Aorta (tissue), 5 donors: ENCODE measurements at regions not wholly inside any gene's neighbourhood (a gene's known extent, or its start where the extent isn't known, plus 50 kb on each side); places are given as distances from the start of the nearest gene placed in this dataset.
A peak's percentile ranks its signal among the peaks of the same experiment; 100 is the strongest.

Source experiments
- ATAC-seq: fragments of 200-7000 bp; cut with Tn5 transposase; one replicate; pipeline ENCODE4 v1.9.1; 2022; ENCODE audit warnings: moderate library complexity; ENCODE audit not compliant: low FRiP score
- DNase-seq, 2 donors: peaks; one replicate each; pipeline ENCODE4 v3.0.0-alpha.2; 2020
- H3K27ac ChIP-seq, 2 donors: one replicate each; pipeline ENCODE4 v1.5.1; 2013; ENCODE audit warnings: low read length in 2 of 2, mild to moderate bottlenecking in 2 of 2, moderate library complexity in 2 of 2, control low read depth in 1 of 2, inconsistent platforms in 1 of 2, low read depth in 1 of 2
- H3K27me3 ChIP-seq, 2 donors: one replicate each; pipeline ENCODE4 v1.6.1; 2013; ENCODE audit warnings: control low read depth in 1 of 2, low read length in 1 of 2, mild to moderate bottlenecking in 1 of 2, moderate library complexity in 1 of 2; ENCODE audit not compliant: insufficient read depth in 2 of 2, control insufficient read depth in 1 of 2
- H3K36me3 ChIP-seq, 2 donors: one replicate each; pipeline ENCODE4 v1.6.1; 2013; ENCODE audit warnings: control low read depth in 1 of 2, low read length in 1 of 2, mild to moderate bottlenecking in 1 of 2; ENCODE audit not compliant: insufficient read depth in 2 of 2, control insufficient read depth in 1 of 2
- H3K4me1 ChIP-seq, 2 donors: one replicate each; pipeline ENCODE4 v1.6.1; 2013; ENCODE audit warnings: low read length in 2 of 2, control low read depth in 1 of 2, mild to moderate bottlenecking in 1 of 2, moderate library complexity in 1 of 2; ENCODE audit not compliant: insufficient read depth in 2 of 2, control insufficient read depth in 1 of 2
- H3K4me3 ChIP-seq, 2 donors: one replicate each; pipeline ENCODE4 v1.5.1; 2013; ENCODE audit warnings: low read length in 2 of 2, control low read depth in 1 of 2, mild to moderate bottlenecking in 1 of 2
- H3K9me3 ChIP-seq: one replicate; pipeline ENCODE4 v1.6.1; 2013; ENCODE audit warnings: mild to moderate bottlenecking, low read length; ENCODE audit not compliant: control insufficient read depth
- WGBS, 2 donors: extraction: QIAGEN DNeasy Blood & Tissue Kit; methylation state at CpG; one replicate each; pipeline ENCODE4 v1.1.7; 2013; 5-methylcytosine and 5-hydroxymethylcytosine counted together
- intact Hi-C, 2 donors: fragments of 100-400 bp; cut with DNase I; formaldehyde crosslinking; loops; one replicate each; pipeline versions ENCODE4 v1.14.2 to v1.15.0; 2022
- donor health status: healthy with polysubstance abuse.
- donor health status: Bipolar disorder and iron deficiency.
- donor health status: DM: no; HTN: no; CAD: no.
- donor health status: DM: no; HTN: no; CAD: no.
- donor health status: DM: yes; HTN: yes; CAD: no.

DNA sequence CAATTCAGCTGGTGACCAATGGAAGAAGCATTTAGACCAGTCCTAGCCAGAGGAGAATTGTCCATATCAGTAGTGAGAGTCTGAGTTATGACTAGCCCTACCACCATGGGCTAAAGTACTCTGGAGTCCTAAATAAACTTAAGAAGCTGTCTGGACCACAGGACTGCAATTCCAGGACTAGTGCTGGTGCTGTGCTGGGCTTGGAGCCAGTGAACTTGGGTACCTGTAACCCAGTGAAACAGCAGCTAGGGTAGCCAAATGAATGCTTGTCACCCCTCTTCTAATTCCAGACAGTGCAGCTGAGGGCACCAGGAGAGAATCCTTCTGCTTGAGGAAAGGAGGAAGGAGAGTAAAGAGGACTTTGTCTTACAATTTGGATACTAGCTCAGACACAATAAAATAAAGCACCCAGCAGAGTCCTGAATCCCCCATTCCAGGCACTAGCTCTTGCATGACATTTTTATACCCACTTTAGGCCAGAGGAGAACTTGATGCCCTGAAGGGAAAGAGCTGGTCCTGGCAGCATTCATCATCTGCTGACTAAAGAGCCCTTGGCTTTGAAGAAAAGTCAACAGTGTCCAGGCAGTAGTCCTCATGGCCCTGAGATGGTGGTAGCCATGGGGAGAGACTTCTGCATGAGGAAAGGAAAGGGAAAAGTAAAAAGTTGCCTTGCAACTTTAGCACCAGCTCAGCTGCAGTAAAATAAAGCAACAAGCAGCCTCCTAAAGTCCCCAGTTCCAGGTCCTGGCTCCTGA, 2675.7 kb downstream of the PCDH7 start:
- DNase-seq: peak in 1 of 2 donors; percentile 16
- no peak overlapping the region for H3K27ac ChIP-seq
- H3K36me3 ChIP-seq: no peaks in the 10 kb centered on the region
- intact Hi-C loops: no loop called here
- H3K4me1 ChIP-seq: no peaks in the 10 kb centered on the region
- H3K9me3 ChIP-seq: no peaks in the 10 kb centered on the region
- H3K4me3 ChIP-seq: no peak overlapping the region
- no peaks in the 10 kb centered on the region for H3K27me3 ChIP-seq
- ATAC-seq: no peak

DNA sequence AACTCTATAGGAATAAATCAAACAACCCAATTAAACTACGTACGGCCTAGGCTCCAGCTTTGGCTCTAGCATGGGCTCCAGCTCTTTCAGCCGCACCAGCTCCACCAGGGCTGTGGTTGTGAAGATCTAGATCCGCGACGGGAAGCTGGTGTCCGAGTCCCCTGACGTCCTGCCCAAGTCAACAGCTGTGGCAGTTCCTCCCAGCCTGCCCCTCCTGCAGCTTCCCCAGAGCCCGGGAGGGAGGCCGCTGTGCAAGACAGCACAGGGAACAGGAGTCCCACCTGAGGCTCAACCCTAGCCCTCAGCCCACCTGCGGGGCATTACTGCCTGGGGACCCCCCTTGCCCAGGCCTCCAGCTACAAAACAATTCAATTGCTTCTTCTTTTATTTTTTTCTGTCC, 2680.3 kb downstream of the PCDH7 start:
- 95 to 98% methylated on average over 11 of the region's 11 CpGs for whole genome bisulfite sequencing, 2 donors

DNA sequence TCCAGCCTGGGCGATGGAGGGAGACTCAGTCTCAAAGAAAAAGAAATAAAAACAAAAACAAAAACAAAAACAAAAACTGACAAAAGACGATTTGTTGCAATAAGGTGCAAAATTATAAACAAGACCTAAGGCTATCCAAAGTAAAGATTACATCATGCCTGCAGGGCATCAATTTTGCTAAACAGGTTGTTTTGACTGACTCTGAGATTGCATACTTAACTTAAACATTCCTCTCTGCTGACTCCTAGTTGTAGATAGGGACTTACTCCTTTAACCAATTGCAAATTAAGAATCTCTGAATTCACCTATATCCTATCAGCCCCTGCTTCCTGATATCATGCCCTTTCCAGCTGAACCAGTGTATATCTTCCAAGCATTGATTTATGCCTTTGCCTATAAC, 2687.3 kb downstream of the PCDH7 start:
- no peak overlapping the region for H3K27ac ChIP-seq
- DNase-seq (no peak), ATAC-seq (no peak)
- H3K27me3 ChIP-seq: no peaks in the 10 kb centered on the region
- no peak overlapping the region for H3K4me3 ChIP-seq
- no peaks in the 10 kb centered on the region for H3K9me3 ChIP-seq
- 71 to 73% methylated on average over 2 of the region's 2 CpGs for WGBS, 2 donors
- no peaks in the 10 kb centered on the region for H3K36me3 ChIP-seq
- intact Hi-C loops: no loop called here
- no peaks in the 10 kb centered on the region for H3K4me1 ChIP-seq

More for the DNA sequence above, 2680.3 kb downstream of the PCDH7 start:
- ATAC-seq (no peak), DNase-seq (peak in 1 of 2 donors; percentile 17)
- Histone ChIP-seq H3K27ac (no peak overlapping the region), H3K27me3 (no peaks in the 10 kb centered on the region), H3K4me1 (no peaks in the 10 kb centered on the region), H3K4me3 (no peak overlapping the region), H3K9me3 (no peaks in the 10 kb centered on the region), H3K36me3 (no peaks in the 10 kb centered on the region)
- intact Hi-C loops: no loop called here

DNA sequence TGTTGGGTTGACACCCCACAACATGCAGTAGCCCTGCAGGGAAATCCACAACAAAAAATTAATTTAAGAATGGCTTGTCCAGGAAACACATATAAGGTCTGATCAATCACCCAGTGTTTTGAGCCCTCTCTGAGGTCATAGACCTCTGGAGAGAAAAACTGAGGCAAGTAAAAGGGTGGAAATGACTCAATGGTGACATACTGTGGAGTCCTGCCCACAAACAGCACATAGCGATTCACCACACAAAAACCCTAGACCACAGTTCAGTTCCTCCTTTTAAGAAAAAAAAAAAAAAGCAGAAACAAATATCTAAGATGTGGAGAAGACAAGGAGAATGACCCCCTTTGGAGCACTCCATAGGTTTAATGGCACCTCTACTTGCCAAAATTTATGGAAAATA, 2691.0 kb downstream of the PCDH7 start:
- no peaks in the 10 kb centered on the region for H3K4me1 ChIP-seq
- H3K9me3 ChIP-seq: no peaks in the 10 kb centered on the region
- no peak overlapping the region for H3K4me3 ChIP-seq
- no peaks in the 10 kb centered on the region for H3K27me3 ChIP-seq
- intact Hi-C loops: no loop called here
- DNase-seq (no peak), ATAC-seq (no peak)
- no peak overlapping the region for H3K27ac ChIP-seq
- no peaks in the 10 kb centered on the region for H3K36me3 ChIP-seq
- 89 to 94% methylated on average over 1 of the region's 1 CpG for WGBS, 2 donors

DNA sequence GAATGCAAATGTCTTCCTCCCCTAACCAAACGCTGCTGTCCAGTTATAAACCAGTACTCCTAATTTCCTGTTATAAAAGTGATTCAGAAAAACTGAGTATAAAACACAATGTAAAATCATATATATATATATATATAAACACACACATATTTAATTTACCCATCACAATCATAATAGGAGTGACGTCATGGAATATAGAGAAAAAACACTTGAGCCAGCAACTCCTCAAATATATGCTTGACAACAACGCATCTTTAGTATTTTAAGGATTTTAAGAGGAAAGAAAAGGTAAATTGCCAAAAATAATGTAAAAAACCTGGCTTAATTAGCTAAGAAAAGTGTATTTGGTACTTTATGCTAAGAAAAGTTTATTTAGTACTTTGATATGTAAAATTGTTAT, 2701.7 kb downstream of the PCDH7 start:
- ATAC-seq (no peak), DNase-seq (no peak)
- no peak overlapping the region for H3K4me3 ChIP-seq
- H3K27me3 ChIP-seq: no peaks in the 10 kb centered on the region
- H3K9me3 ChIP-seq: no peaks in the 10 kb centered on the region
- 82 to 85% methylated on average over 3 of the region's 3 CpGs for WGBS, 2 donors
- no peaks in the 10 kb centered on the region for H3K36me3 ChIP-seq
- no peaks in the 10 kb centered on the region for H3K4me1 ChIP-seq
- H3K27ac ChIP-seq: no peak overlapping the region
- intact Hi-C loops: no loop called here

DNA sequence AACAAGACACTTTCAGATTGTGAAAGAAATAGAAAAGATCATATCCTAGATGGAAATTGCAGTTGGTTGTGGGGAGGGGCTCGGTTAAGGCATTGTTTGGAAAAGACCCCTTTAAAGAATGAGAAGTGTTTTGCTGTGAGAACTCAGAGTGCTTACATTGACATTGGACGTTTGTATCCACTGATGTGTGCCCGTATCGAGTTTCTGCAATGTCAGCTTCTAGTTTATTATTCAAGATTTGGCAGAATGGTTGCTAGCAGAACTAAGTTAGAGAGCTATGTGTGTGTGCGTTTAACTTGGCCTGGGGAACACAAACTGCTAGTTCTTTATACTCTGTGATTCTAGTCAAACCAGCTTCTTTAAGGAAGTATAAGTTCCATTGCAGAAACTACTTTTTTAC, 2702.5 kb downstream of the PCDH7 start:
- no peak overlapping the region for H3K27ac ChIP-seq
- H3K27me3 ChIP-seq: no peaks in the 10 kb centered on the region
- no peaks in the 10 kb centered on the region for H3K9me3 ChIP-seq
- intact Hi-C loops: no loop called here
- DNase-seq (no peak), ATAC-seq (no peak)
- no peaks in the 10 kb centered on the region for H3K36me3 ChIP-seq
- 8 to 10% methylated on average over 5 of the region's 5 CpGs for WGBS, 2 donors
- no peaks in the 10 kb centered on the region for H3K4me1 ChIP-seq
- H3K4me3 ChIP-seq: no peak overlapping the region

DNA sequence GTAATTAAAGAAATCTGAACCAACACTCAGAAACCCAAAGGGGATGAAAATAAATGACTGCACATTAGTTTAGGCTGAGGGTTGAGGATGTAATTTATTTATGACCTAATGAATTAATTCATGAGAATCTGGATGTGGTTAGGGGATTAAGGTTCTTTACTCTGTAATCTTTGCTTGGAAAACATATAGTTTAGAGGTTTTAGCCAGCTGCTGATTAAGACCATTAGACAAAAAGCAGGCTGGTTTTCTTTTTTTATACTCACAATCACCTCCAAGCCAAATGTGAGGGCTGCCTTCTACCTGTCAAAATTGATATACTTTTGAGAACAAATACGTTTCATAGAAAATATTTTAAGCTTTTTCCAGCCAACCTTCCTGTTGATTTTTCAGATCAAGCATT, 2705.8 kb downstream of the PCDH7 start:
- Histone ChIP-seq H3K36me3 (no peaks in the 10 kb centered on the region), H3K27me3 (no peaks in the 10 kb centered on the region), H3K4me1 (no peaks in the 10 kb centered on the region), H3K9me3 (no peaks in the 10 kb centered on the region), H3K4me3 (no peak overlapping the region), H3K27ac (no peak overlapping the region)
- DNase-seq: no peak
- no peak for ATAC-seq
- intact Hi-C loops: no loop called here
- WGBS, 2 donors: 25 to 28% methylated on average over 1 of the region's 1 CpG

DNA sequence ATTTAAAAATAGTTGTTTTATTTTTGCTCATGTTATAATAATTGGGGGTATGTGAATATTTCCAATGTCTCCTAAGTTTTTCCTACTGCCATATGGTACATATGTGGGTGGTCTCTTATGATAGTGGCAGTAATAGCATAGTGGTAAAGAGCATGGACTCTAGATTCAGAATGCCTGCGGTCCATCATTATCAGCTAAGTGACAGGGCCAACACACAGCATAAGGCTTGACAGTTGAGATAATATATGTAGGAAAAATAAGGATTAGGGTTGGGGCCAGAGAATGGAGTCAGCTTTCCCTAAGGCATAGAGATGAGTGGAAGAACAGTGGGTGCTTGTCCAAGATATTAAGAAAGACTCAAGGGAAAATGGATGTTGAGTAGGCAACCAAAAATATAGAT, 2707.5 kb downstream of the PCDH7 start:
- ATAC-seq (no peak), DNase-seq (no peak)
- H3K27me3 ChIP-seq: no peaks in the 10 kb centered on the region
- H3K4me3 ChIP-seq: no peak overlapping the region
- intact Hi-C loops: no loop called here
- 46 to 55% methylated on average over 1 of the region's 1 CpG for WGBS, 2 donors
- H3K9me3 ChIP-seq: no peaks in the 10 kb centered on the region
- H3K4me1 ChIP-seq: no peaks in the 10 kb centered on the region
- H3K36me3 ChIP-seq: no peaks in the 10 kb centered on the region
- no peak overlapping the region for H3K27ac ChIP-seq

DNA sequence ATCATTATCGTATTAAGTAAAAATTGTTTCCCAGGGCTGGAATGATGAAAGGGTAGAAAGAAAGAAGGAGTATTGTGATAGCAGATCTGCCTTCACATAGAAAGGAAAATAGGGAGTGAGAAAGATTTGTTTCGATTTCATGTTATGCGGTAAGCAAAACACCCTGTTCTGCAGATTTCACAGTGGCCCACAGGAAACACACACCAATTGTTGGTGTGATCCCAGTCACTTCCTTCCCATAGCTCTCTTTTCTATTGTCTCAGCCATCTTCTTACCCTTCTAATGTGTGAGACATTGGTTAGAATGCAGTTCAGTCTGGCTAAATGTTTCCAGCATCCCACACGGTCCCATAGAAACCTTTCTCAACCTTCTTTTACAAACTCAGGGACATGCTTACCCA, 2709.8 kb downstream of the PCDH7 start:
- WGBS, 2 donors: 86 to 93% methylated on average over 4 of the region's 4 CpGs

More for the DNA sequence above, 2709.8 kb downstream of the PCDH7 start:
- Histone ChIP-seq H3K36me3 (no peaks in the 10 kb centered on the region), H3K4me1 (no peaks in the 10 kb centered on the region), H3K27me3 (no peaks in the 10 kb centered on the region), H3K9me3 (no peaks in the 10 kb centered on the region), H3K27ac (no peak overlapping the region), H3K4me3 (no peak overlapping the region)
- no peak for DNase-seq
- no peak for ATAC-seq
- intact Hi-C loops: no loop called here
